C4-2B (cell line): ENCODE measurements at regions not wholly inside any gene's neighbourhood (a gene's known extent, or its start where the extent isn't known, plus 50 kb on each side); places are given as distances from the start of the nearest gene placed in this dataset.

Experiments
- ZFX ChIP-seq: fragments of 450-650 bp; IDR thresholded peaks from 2 replicates; pipeline ENCODE4 v1.6.1; 2017
- TF ChIP-seq, protein P1 (sequence below): fragments of 450-650 bp; conservative IDR thresholded peaks from 2 replicates; pipeline ENCODE4 v1.5.1; 2017; ENCODE audit warnings: mild to moderate bottlenecking

DNA sequence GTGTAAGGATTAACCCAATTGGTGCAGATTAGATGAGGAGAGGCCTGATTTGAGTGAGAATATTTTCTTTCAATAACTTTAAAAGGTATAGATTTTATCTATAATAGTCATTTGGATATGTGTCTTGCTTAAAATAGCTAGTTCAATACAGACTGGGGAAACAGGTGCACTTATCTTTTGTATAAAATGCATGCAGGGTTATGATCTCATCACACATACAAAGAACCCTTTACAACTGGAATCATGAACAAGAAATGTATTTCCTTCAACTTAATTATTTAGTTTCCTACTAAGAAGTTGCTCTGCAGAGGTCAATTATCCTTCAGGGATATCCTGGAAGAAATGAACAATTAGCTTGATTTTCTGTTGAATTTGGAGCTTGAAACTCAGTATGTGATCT, 259.6 kb downstream of the PTBP2 start:
- TF ChIP-seq, protein P1, sequence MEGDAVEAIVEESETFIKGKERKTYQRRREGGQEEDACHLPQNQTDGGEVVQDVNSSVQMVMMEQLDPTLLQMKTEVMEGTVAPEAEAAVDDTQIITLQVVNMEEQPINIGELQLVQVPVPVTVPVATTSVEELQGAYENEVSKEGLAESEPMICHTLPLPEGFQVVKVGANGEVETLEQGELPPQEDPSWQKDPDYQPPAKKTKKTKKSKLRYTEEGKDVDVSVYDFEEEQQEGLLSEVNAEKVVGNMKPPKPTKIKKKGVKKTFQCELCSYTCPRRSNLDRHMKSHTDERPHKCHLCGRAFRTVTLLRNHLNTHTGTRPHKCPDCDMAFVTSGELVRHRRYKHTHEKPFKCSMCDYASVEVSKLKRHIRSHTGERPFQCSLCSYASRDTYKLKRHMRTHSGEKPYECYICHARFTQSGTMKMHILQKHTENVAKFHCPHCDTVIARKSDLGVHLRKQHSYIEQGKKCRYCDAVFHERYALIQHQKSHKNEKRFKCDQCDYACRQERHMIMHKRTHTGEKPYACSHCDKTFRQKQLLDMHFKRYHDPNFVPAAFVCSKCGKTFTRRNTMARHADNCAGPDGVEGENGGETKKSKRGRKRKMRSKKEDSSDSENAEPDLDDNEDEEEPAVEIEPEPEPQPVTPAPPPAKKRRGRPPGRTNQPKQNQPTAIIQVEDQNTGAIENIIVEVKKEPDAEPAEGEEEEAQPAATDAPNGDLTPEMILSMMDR: no peak
- TF ChIP-seq ZFX: no peak
